ENCODE measurements at regions not wholly inside any gene's neighbourhood (a gene's known extent, or its start where the extent isn't known, plus 50 kb on each side); places are given as distances from the start of the nearest gene placed in this dataset.

- FAIRE-seq: no peak
- TF ChIP-seq POLR2AphosphoS5 (IDR thresholded peaks at IDR 0.05; ENCODE audit: low read depth, low read length): no peak
- no peak for TF ChIP-seq POLR2A (IDR thresholded peaks at IDR 0.05; ENCODE audit: low read depth, low read length)
- TF ChIP-seq SPI1 (IDR thresholded peaks at IDR 0.05; ENCODE audit: low read depth, low read length): no peak
- no peak for TF ChIP-seq PAX5 (IDR thresholded peaks at IDR 0.05; ENCODE audit: insufficient read depth, low read length, severe bottlenecking)
- no peak for TF ChIP-seq POU2F2 (IDR thresholded peaks at IDR 0.05; ENCODE audit: low read depth, low read length)
- no peak for TF ChIP-seq TAF1 (IDR thresholded peaks at IDR 0.05; ENCODE audit: low read depth, low read length)
These were observed 271.9 kb downstream of the NSG2 start for GRCh38 chr5:174317256-174317894.

DNA sequence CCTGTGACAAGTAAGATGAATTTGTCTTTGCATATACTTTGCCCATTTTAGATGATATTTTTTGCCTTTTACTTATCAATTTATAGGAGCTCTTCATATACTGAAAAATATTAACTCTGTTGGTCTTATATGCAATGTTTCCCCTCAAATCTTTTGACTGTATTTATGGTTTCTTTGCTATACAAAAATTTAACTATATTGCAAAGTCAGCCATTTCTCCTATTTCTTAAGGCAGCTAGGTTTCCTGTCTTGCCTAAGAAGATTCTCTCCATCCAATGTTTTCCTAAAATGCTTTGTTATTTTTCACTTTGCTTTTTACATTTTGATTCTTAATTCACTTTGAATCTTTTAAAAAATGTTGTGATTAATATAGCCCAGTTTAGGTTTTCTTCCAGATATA is 273.1 kb downstream of the NSG2 start:
- FAIRE-seq: no peak
- no peak for DNase-seq (ENCODE audit: insufficient read length, low spot score)
- TF ChIP-seq POU2F2 (IDR thresholded peaks at IDR 0.05; ENCODE audit: low read depth, low read length): no peak
- no peak for TF ChIP-seq PAX5 (IDR thresholded peaks at IDR 0.05; ENCODE audit: insufficient read depth, low read length, severe bottlenecking)
- no peak for TF ChIP-seq SPI1 (IDR thresholded peaks at IDR 0.05; ENCODE audit: low read depth, low read length)
- TF ChIP-seq POLR2A (IDR thresholded peaks at IDR 0.05; ENCODE audit: low read depth, low read length): no peak
- TF ChIP-seq TAF1 (IDR thresholded peaks at IDR 0.05; ENCODE audit: low read depth, low read length): no peak
- TF ChIP-seq POLR2AphosphoS5 (IDR thresholded peaks at IDR 0.05; ENCODE audit: low read depth, low read length): no peak

More at GRCh38 chr5:174317256-174317894, 271.9 kb downstream of the NSG2 start:
- no peak for DNase-seq (ENCODE audit: insufficient read length, low spot score)

DNA sequence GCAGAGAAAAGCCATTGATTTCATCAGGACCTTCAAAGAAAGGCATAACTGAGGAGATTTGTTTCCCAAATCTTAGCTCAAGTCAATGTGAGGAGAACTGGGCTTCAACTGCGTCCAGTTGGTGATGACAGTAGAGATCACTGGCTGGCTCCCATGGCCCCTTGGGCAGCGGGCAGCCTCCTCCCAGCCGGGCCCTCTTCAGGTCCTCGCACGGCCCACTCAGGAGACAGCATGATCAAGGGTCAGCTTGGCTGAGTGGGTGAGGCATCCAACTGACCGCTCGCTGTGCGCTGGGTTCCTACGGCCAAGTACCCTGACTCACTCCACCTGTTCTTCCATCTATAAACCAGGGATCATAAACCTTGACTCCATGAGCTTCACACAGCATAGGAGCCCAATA is 274.0 kb downstream of the NSG2 start:
- no peak for DNase-seq (ENCODE audit: insufficient read length, low spot score)
- FAIRE-seq: no peak
- TF ChIP-seq POLR2A (IDR thresholded peaks at IDR 0.05; ENCODE audit: low read depth, low read length): no peak
- TF ChIP-seq TAF1 (IDR thresholded peaks at IDR 0.05; ENCODE audit: low read depth, low read length): no peak
- no peak for TF ChIP-seq POLR2AphosphoS5 (IDR thresholded peaks at IDR 0.05; ENCODE audit: low read depth, low read length)
- TF ChIP-seq POU2F2 (IDR thresholded peaks at IDR 0.05; ENCODE audit: low read depth, low read length): no peak
- TF ChIP-seq SPI1 (IDR thresholded peaks at IDR 0.05; ENCODE audit: low read depth, low read length): no peak
- TF ChIP-seq PAX5 (IDR thresholded peaks at IDR 0.05; ENCODE audit: insufficient read depth, low read length, severe bottlenecking): no peak

DNA sequence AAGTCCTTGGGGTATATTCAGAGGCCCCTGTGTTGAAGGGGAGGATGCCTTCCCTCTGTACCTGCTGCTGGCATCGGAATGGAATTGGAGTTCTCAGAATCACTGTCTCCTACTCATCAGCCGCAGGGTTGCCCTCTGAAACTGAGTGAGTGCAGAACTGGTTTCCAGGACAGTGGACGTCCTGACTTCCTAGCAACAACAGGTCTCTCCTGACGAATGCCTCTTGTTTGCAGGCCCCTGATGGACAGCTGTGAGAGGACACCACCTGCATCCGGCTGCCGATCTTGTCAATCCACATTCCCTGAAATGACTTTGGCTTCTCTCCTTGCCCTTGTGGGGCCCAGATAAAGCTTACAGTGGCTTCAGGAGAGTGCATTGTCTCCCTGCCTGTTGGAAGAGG is 274.5 kb downstream of the NSG2 start:
- no peak for DNase-seq (ENCODE audit: insufficient read length, low spot score)
- no peak for TF ChIP-seq POLR2A (IDR thresholded peaks at IDR 0.05; ENCODE audit: low read depth, low read length)
- TF ChIP-seq TAF1 (IDR thresholded peaks at IDR 0.05; ENCODE audit: low read depth, low read length): no peak
- TF ChIP-seq PAX5 (IDR thresholded peaks at IDR 0.05; ENCODE audit: insufficient read depth, low read length, severe bottlenecking): no peak
- no peak for TF ChIP-seq POLR2AphosphoS5 (IDR thresholded peaks at IDR 0.05; ENCODE audit: low read depth, low read length)
- no peak for TF ChIP-seq POU2F2 (IDR thresholded peaks at IDR 0.05; ENCODE audit: low read depth, low read length)
- TF ChIP-seq SPI1 (IDR thresholded peaks at IDR 0.05; ENCODE audit: low read depth, low read length): no peak
- no peak for FAIRE-seq

DNA sequence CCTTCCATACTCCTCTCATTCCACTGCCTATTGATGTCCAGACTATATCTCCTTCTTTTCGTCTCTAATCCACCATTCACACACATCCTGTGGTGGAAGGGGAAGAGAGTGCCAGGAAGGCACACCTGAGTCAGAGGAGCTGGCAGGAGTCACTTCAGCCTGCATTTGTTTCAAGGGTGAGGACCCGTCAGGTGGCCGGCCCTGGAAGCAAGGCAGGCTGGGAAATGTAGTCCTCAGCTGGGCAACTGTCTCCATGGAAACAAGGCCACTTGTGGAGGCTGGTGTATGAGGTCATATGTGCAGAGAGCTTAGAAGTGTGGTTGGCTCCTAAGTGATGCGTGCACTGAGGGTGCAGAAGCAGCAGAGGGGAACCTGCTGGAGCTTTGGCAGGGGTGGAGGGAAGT is 278.4 kb downstream of the NSG2 start:
- DNase-seq (ENCODE audit: insufficient read length, low spot score) (peak; percentile 46), FAIRE-seq (peak; percentile 43)
- no peak for TF ChIP-seq PAX5 (IDR thresholded peaks at IDR 0.05; ENCODE audit: insufficient read depth, low read length, severe bottlenecking)
- no peak for TF ChIP-seq POLR2A (IDR thresholded peaks at IDR 0.05; ENCODE audit: low read depth, low read length)
- TF ChIP-seq POLR2AphosphoS5 (IDR thresholded peaks at IDR 0.05; ENCODE audit: low read depth, low read length): no peak
- TF ChIP-seq POU2F2 (IDR thresholded peaks at IDR 0.05; ENCODE audit: low read depth, low read length): no peak
- no peak for TF ChIP-seq TAF1 (IDR thresholded peaks at IDR 0.05; ENCODE audit: low read depth, low read length)
- no peak for TF ChIP-seq SPI1 (IDR thresholded peaks at IDR 0.05; ENCODE audit: low read depth, low read length)

GRCh38 chr5:174324680-174325079 is 279.2 kb downstream of the NSG2 start:
- DNase-seq (ENCODE audit: insufficient read length, low spot score) (no peak), FAIRE-seq (no peak)
- TF ChIP-seq SPI1 (IDR thresholded peaks at IDR 0.05; ENCODE audit: low read depth, low read length): no peak
- TF ChIP-seq POU2F2 (IDR thresholded peaks at IDR 0.05; ENCODE audit: low read depth, low read length): no peak
- TF ChIP-seq POLR2A (IDR thresholded peaks at IDR 0.05; ENCODE audit: low read depth, low read length): no peak
- TF ChIP-seq PAX5 (IDR thresholded peaks at IDR 0.05; ENCODE audit: insufficient read depth, low read length, severe bottlenecking): no peak
- no peak for TF ChIP-seq TAF1 (IDR thresholded peaks at IDR 0.05; ENCODE audit: low read depth, low read length)
- TF ChIP-seq POLR2AphosphoS5 (IDR thresholded peaks at IDR 0.05; ENCODE audit: low read depth, low read length): no peak

- FAIRE-seq: no peak
- DNase-seq (ENCODE audit: insufficient read length, low spot score): no peak
- no peak for TF ChIP-seq TAF1 (IDR thresholded peaks at IDR 0.05; ENCODE audit: low read depth, low read length)
- TF ChIP-seq SPI1 (IDR thresholded peaks at IDR 0.05; ENCODE audit: low read depth, low read length): no peak
- TF ChIP-seq POU2F2 (IDR thresholded peaks at IDR 0.05; ENCODE audit: low read depth, low read length): no peak
- no peak for TF ChIP-seq POLR2A (IDR thresholded peaks at IDR 0.05; ENCODE audit: low read depth, low read length)
- no peak for TF ChIP-seq PAX5 (IDR thresholded peaks at IDR 0.05; ENCODE audit: insufficient read depth, low read length, severe bottlenecking)
- no peak for TF ChIP-seq POLR2AphosphoS5 (IDR thresholded peaks at IDR 0.05; ENCODE audit: low read depth, low read length)
These were observed 279.9 kb downstream of the NSG2 start for GRCh38 chr5:174325431-174325830.

DNA sequence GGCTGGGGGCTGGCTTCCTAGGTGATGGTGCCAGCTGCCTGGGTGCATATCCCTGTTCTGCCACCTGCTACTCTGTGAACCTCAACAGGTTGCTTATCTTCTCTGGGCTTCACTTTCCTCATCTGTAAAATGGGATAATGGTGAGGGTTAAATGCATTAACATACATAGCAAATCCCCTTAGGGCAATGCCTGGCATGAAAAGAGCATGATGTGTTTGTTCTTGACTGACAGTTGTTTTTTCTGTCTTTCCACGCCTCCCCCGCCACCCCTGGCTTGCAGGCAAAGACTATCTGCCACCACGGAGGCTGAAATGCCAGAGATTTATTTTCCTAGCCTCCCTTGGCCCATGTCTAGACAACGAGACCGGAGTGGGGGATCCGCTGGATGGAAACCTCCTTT is 280.5 kb downstream of the NSG2 start:
- FAIRE-seq: no peak
- DNase-seq (ENCODE audit: insufficient read length, low spot score): no peak
- TF ChIP-seq POLR2AphosphoS5 (IDR thresholded peaks at IDR 0.05; ENCODE audit: low read depth, low read length): no peak
- TF ChIP-seq TAF1 (IDR thresholded peaks at IDR 0.05; ENCODE audit: low read depth, low read length): no peak
- TF ChIP-seq PAX5 (IDR thresholded peaks at IDR 0.05; ENCODE audit: insufficient read depth, low read length, severe bottlenecking): no peak
- no peak for TF ChIP-seq POLR2A (IDR thresholded peaks at IDR 0.05; ENCODE audit: low read depth, low read length)
- no peak for TF ChIP-seq SPI1 (IDR thresholded peaks at IDR 0.05; ENCODE audit: low read depth, low read length)
- no peak for TF ChIP-seq POU2F2 (IDR thresholded peaks at IDR 0.05; ENCODE audit: low read depth, low read length)

DNA sequence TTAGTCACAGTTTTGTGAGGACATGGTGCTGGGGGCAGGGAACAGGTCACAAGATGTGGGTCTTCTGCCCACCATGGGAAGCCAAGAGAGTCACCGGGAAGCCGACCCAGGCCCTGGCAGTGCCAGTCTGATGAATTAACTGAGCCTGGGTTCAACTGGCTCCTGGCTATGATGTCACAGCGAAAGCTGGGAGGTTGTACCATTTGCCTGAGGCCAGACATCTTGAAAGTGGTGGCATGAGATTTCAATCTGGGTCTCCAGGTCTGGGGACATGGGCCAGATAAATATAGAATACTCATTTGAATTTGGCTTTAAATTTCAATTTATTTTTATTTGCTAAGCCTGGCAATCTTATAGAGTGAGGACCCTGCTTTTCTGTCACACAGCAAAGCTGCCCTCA is 280.9 kb downstream of the NSG2 start:
- DNase-seq (ENCODE audit: insufficient read length, low spot score): no peak
- FAIRE-seq: no peak
- TF ChIP-seq POLR2A (IDR thresholded peaks at IDR 0.05; ENCODE audit: low read depth, low read length) (no peak), TAF1 (IDR thresholded peaks at IDR 0.05; ENCODE audit: low read depth, low read length) (no peak), SPI1 (IDR thresholded peaks at IDR 0.05; ENCODE audit: low read depth, low read length) (no peak), POU2F2 (IDR thresholded peaks at IDR 0.05; ENCODE audit: low read depth, low read length) (no peak), PAX5 (IDR thresholded peaks at IDR 0.05; ENCODE audit: insufficient read depth, low read length, severe bottlenecking) (no peak), POLR2AphosphoS5 (IDR thresholded peaks at IDR 0.05; ENCODE audit: low read depth, low read length) (no peak)

Data from GM12891 (cell line).